Naive B cell (primary cell): ENCODE measurements at regions not wholly inside any gene's neighbourhood (a gene's known extent, or its start where the extent isn't known, plus 50 kb on each side); places are given as distances from the start of the nearest gene placed in this dataset.

Experiments used
- ATAC-seq, 2 donors: fragments of 150-1000 bp; cut with Tn5 transposase; 2 replicates each; pipeline ENCODE4 v1.10.0; 2021; ENCODE audit warnings: low read depth in 2 of 2, mild to moderate bottlenecking in 2 of 2, moderate library complexity in 2 of 2
- DNase-seq: peaks from one replicate; pipeline ENCODE4 v3.0.0; 2022
- H3K27ac Mint-ChIP-seq, 6 donors: one replicate each; pipeline ENCODE4 v1.8.0; 2020 to 2022; ENCODE audit warnings: mild to moderate bottlenecking in 6 of 6, mixed read lengths in 6 of 6, moderate library complexity in 5 of 6, inconsistent platforms in 2 of 6
- H3K27me3 Mint-ChIP-seq, 3 donors: one replicate each; pipeline ENCODE4 v1.8.0; 2021 to 2022; ENCODE audit warnings: mixed read lengths in 3 of 3, mild to moderate bottlenecking in 1 of 3
- H3K36me3 Mint-ChIP-seq, 2 donors: one replicate each; pipeline ENCODE4 v1.8.0; 2020 to 2022; ENCODE audit warnings: mixed read lengths in 2 of 2, inconsistent platforms in 1 of 2, mild to moderate bottlenecking in 1 of 2
- H3K4me1 Mint-ChIP-seq, 3 donors: one replicate each; pipeline ENCODE4 v1.8.0; 2020 to 2022; ENCODE audit warnings: mixed read lengths in 3 of 3, inconsistent platforms in 1 of 3, mild to moderate bottlenecking in 1 of 3, moderate library complexity in 1 of 3
- H3K4me3 Mint-ChIP-seq, 8 donors: one replicate each; pipeline ENCODE4 v1.8.0; 2020 to 2022; ENCODE audit warnings: mild to moderate bottlenecking in 8 of 8, mixed read lengths in 8 of 8, moderate library complexity in 8 of 8, inconsistent platforms in 2 of 8
- H3K9me3 Mint-ChIP-seq, 7 donors: one replicate each; pipeline ENCODE4 v1.8.0; 2020 to 2022; ENCODE audit warnings: mixed read lengths in 7 of 7, mild to moderate bottlenecking in 5 of 7, inconsistent platforms in 2 of 7, moderate library complexity in 1 of 7

DNA sequence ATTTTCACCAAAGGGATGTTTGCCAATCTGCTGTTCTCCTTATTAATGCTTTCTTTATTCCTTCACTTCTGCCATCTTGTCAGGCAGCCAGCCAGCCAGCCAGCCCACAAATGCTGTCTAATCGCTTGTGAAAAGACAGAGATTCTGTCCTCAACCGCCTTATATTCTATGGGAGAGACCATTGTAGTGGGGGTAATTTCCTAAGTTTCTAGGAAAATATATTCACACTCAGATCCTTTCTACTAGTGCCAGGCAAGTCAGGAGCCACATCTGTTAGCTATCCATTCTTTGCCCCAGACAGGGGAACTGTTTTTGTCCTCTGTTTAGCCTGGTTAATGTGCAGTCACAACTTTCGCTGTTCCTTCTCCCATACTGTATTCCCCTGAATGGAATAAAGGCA is 1023.1 kb downstream of the ADGRL2 start:
- no peaks in the 10 kb centered on the region for H3K9me3 Mint-ChIP-seq
- H3K4me3 Mint-ChIP-seq = no peak overlapping the region
- H3K27me3 Mint-ChIP-seq = no peaks in the 10 kb centered on the region
- no peak for DNase-seq
- ATAC-seq = no peak
- peaks cover 0 to 9% (median 7%) of the 10 kb centered on the region in 3 donors for H3K4me1 Mint-ChIP-seq
- H3K36me3 Mint-ChIP-seq = no peaks in the 10 kb centered on the region
- no peak overlapping the region for H3K27ac Mint-ChIP-seq

DNA sequence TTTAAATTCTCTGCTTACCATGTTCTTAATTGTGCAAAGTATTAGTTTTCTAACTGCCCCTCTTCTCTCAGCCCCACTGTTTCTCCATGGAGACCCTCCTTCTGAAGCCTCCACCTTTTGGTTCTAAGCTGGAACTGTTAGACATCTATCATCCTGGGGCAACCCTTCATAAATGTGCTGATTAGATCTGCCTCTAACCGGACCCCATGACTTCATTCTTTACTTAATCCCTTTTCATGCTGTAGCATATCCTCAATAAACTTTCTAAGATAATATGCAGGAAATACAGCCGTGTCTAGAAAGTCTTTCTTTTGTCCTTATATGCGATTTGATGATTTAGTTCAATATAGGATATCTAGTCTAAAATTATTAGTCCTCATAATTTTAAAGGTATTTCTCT is 1020.1 kb downstream of the ADGRL2 start:
- H3K4me3 Mint-ChIP-seq = no peak overlapping the region
- no peak for ATAC-seq
- no peak overlapping the region for H3K27ac Mint-ChIP-seq
- DNase-seq = no peak
- H3K9me3 Mint-ChIP-seq = no peaks in the 10 kb centered on the region
- H3K27me3 Mint-ChIP-seq = no peaks in the 10 kb centered on the region
- H3K4me1 Mint-ChIP-seq = peaks cover 0 to 12% (median 12%) of the 10 kb centered on the region in 3 donors
- no peaks in the 10 kb centered on the region for H3K36me3 Mint-ChIP-seq

- DNase-seq (no peak), ATAC-seq (no peak)
- peak overlapping the region in 1 of 6 donors; percentile 65 for H3K27ac Mint-ChIP-seq
- H3K27me3 Mint-ChIP-seq = no peaks in the 10 kb centered on the region
- H3K9me3 Mint-ChIP-seq = no peaks in the 10 kb centered on the region
- no peaks in the 10 kb centered on the region for H3K36me3 Mint-ChIP-seq
- no peak overlapping the region for H3K4me3 Mint-ChIP-seq
- H3K4me1 Mint-ChIP-seq = peaks cover 0 to 12% (median 12%) of the 10 kb centered on the region in 3 donors
Measured at GRCh38 chr1:82819234-82819633, 1018.5 kb downstream of the ADGRL2 start.

DNA sequence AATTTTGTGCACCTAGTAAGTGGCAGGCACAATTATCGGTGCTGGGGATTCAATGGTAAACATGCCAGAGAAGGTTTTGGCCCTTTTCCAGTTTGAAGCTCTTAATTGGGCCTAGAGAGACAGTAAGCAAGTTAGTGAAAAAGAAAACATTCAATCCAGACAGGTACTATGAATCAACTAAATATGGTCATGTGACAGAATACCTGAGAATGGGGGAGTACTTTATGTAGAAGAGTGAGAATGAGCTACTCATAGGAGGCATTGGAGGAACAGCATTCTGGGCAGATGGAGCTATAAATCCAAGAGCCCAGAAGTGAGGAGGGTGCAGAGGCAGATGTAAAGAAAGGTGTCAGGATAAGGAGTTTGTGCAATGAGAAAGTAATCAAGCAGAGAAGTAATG is 1017.9 kb downstream of the ADGRL2 start:
- no peak overlapping the region for H3K27ac Mint-ChIP-seq
- ATAC-seq = no peak
- no peak for DNase-seq
- no peaks in the 10 kb centered on the region for H3K36me3 Mint-ChIP-seq
- H3K27me3 Mint-ChIP-seq = no peaks in the 10 kb centered on the region
- H3K9me3 Mint-ChIP-seq = no peaks in the 10 kb centered on the region
- H3K4me1 Mint-ChIP-seq = peaks cover 0 to 12% (median 12%) of the 10 kb centered on the region in 3 donors
- H3K4me3 Mint-ChIP-seq = peak overlapping the region in 1 of 8 donors; percentile 30

GRCh38 chr1:82813386-82813785 is 1012.7 kb downstream of the ADGRL2 start:
- H3K27ac Mint-ChIP-seq = no peak overlapping the region
- H3K36me3 Mint-ChIP-seq = no peaks in the 10 kb centered on the region
- H3K4me3 Mint-ChIP-seq = no peak overlapping the region
- ATAC-seq (no peak), DNase-seq (no peak)
- no peaks in the 10 kb centered on the region for H3K9me3 Mint-ChIP-seq
- no peaks in the 10 kb centered on the region for H3K27me3 Mint-ChIP-seq
- no peaks in the 10 kb centered on the region for H3K4me1 Mint-ChIP-seq

- DNase-seq (no peak), ATAC-seq (no peak)
- Mint-ChIP-seq H3K27me3 (no peaks in the 10 kb centered on the region), H3K36me3 (no peaks in the 10 kb centered on the region), H3K4me1 (no peaks in the 10 kb centered on the region), H3K9me3 (no peaks in the 10 kb centered on the region), H3K27ac (no peak overlapping the region), H3K4me3 (no peak overlapping the region)
Measured at GRCh38 chr1:82810601-82811000, 1009.9 kb downstream of the ADGRL2 start.

GRCh38 chr1:82807563-82807962 is 1006.8 kb downstream of the ADGRL2 start:
- H3K4me3 Mint-ChIP-seq = no peak overlapping the region
- no peaks in the 10 kb centered on the region for H3K27me3 Mint-ChIP-seq
- ATAC-seq (no peak), DNase-seq (no peak)
- H3K27ac Mint-ChIP-seq = no peak overlapping the region
- H3K4me1 Mint-ChIP-seq = no peaks in the 10 kb centered on the region
- H3K9me3 Mint-ChIP-seq = no peaks in the 10 kb centered on the region
- no peaks in the 10 kb centered on the region for H3K36me3 Mint-ChIP-seq

DNA sequence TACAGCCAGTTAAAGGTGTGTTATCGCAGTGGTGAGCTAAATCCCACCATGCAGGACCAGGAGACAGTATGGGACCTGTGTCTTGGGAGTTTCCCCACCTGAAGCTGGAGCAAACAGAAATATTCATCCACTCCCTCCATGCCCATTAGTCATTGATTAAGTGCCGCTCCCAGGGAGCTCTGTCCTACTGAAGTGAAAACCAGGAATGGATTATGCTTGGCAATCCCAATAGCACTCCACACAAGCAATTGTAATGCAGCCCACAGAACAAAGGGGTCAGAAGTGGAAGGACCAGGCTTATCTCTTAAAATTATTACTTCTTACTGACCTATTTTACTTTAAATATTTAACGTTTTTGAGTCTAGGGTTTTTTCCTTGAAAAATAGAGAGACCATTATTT is 1005.4 kb downstream of the ADGRL2 start:
- Mint-ChIP-seq H3K27me3 (no peaks in the 10 kb centered on the region), H3K4me3 (no peak overlapping the region), H3K27ac (no peak overlapping the region), H3K36me3 (no peaks in the 10 kb centered on the region), H3K4me1 (no peaks in the 10 kb centered on the region), H3K9me3 (no peaks in the 10 kb centered on the region)
- ATAC-seq (no peak), DNase-seq (no peak)

DNA sequence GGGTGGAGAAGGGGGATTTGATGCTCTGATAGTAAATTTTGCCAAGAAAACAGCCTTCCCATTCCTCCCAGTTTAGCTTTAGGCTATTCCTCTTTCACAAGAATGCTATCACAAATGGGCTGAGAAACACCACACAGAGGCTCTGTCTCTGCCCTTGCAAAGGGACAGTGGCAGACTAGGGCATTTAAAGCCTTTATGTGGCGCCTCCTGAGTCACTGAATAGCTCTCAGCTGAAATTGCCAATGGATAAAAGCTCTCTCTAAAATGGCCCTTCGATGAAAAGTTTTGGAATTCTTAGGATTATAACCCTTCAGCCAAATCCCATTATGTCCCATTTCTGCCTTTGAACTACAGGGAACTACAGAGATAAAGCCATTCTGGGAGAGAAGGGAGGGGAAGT is 1000.4 kb downstream of the ADGRL2 start:
- no peak for ATAC-seq
- no peak for DNase-seq
- Mint-ChIP-seq H3K27ac (no peak overlapping the region), H3K4me3 (no peak overlapping the region), H3K4me1 (no peaks in the 10 kb centered on the region), H3K27me3 (no peaks in the 10 kb centered on the region), H3K9me3 (peaks cover 0 to 19% (median 4%) of the 10 kb centered on the region in 7 donors), H3K36me3 (no peaks in the 10 kb centered on the region)

DNA sequence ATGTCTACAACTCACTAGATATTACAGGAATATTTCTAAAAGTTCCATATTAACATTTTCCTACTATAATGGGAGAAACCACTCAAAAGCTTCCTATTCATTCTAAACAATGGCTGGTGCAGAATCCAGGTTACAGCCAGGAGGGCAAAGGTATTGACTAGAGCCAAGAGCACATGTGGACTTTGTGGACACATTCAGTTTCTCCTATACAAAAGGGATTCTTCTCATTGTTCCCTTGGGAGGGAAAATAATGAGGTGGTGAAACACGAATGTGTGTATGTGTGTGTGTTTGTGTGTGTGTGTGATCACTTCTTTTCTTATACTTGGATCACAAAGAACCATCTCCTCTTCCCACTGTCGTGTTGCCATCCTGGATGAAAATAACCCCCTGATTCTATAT is 1000.0 kb downstream of the ADGRL2 start:
- no peak overlapping the region for H3K27ac Mint-ChIP-seq
- ATAC-seq (no peak), DNase-seq (no peak)
- no peak overlapping the region for H3K4me3 Mint-ChIP-seq
- H3K27me3 Mint-ChIP-seq = no peaks in the 10 kb centered on the region
- H3K4me1 Mint-ChIP-seq = peaks cover 0 to 1% (median 0%) of the 10 kb centered on the region in 3 donors
- no peaks in the 10 kb centered on the region for H3K36me3 Mint-ChIP-seq
- H3K9me3 Mint-ChIP-seq = peaks cover 0 to 19% (median 4%) of the 10 kb centered on the region in 7 donors

GRCh38 chr1:82799261-82799660 is 998.5 kb downstream of the ADGRL2 start:
- no peaks in the 10 kb centered on the region for H3K36me3 Mint-ChIP-seq
- no peak for ATAC-seq
- H3K9me3 Mint-ChIP-seq = peaks cover 0 to 19% (median 4%) of the 10 kb centered on the region in 7 donors
- DNase-seq = no peak
- no peak overlapping the region for H3K27ac Mint-ChIP-seq
- no peak overlapping the region for H3K4me3 Mint-ChIP-seq
- H3K27me3 Mint-ChIP-seq = no peaks in the 10 kb centered on the region
- peaks cover 0 to 4% (median 0%) of the 10 kb centered on the region in 3 donors for H3K4me1 Mint-ChIP-seq

GRCh38 chr1:82795508-82796149 is 994.9 kb downstream of the ADGRL2 start:
- H3K36me3 Mint-ChIP-seq = no peaks in the 10 kb centered on the region
- ATAC-seq = peak in 1 of 2 donors; percentile 21
- peaks cover 0 to 4% (median 0%) of the 10 kb centered on the region in 3 donors for H3K4me1 Mint-ChIP-seq
- DNase-seq = no peak
- no peak overlapping the region for H3K4me3 Mint-ChIP-seq
- H3K27ac Mint-ChIP-seq = no peak overlapping the region
- H3K27me3 Mint-ChIP-seq = no peaks in the 10 kb centered on the region
- peaks cover 4 to 33% (median 10%) of the 10 kb centered on the region in 7 donors for H3K9me3 Mint-ChIP-seq

GRCh38 chr1:82792151-82792550 is 991.4 kb downstream of the ADGRL2 start:
- peaks cover 4 to 27% (median 11%) of the 10 kb centered on the region in 7 donors for H3K9me3 Mint-ChIP-seq
- H3K4me1 Mint-ChIP-seq = peaks cover 0 to 4% (median 0%) of the 10 kb centered on the region in 3 donors
- ATAC-seq = no peak

GRCh38 chr1:82790556-82790955 is 989.8 kb downstream of the ADGRL2 start:
- Mint-ChIP-seq H3K36me3 (no peaks in the 10 kb centered on the region), H3K27me3 (no peaks in the 10 kb centered on the region), H3K9me3 (peaks cover 4 to 27% (median 10%) of the 10 kb centered on the region in 7 donors), H3K4me1 (peaks cover 0 to 1% (median 0%) of the 10 kb centered on the region in 3 donors), H3K4me3 (no peak overlapping the region), H3K27ac (no peak overlapping the region)
- DNase-seq (no peak), ATAC-seq (no peak)

More at GRCh38 chr1:82792151-82792550, 991.4 kb downstream of the ADGRL2 start:
- no peak for DNase-seq
- no peaks in the 10 kb centered on the region for H3K36me3 Mint-ChIP-seq
- H3K27me3 Mint-ChIP-seq = no peaks in the 10 kb centered on the region
- H3K4me3 Mint-ChIP-seq = no peak overlapping the region
- H3K27ac Mint-ChIP-seq = no peak overlapping the region
